Stimulated activated memory B cell treated with anti-CD40 and anti-IgM and Interleukin-4, amounts not matched to agents 10 μg/mL and 1 μg/mL and 100 μg/mL, for 72 hours (primary cell): ENCODE measurements at regions not wholly inside any gene's neighbourhood (a gene's known extent, or its start where the extent isn't known, plus 50 kb on each side); places are given as distances from the start of the nearest gene placed in this dataset.
A peak's percentile ranks its signal among the peaks of the same experiment; 100 is the strongest.
"Not testable (repeated sequence)": the region's sequence is repeated elsewhere in the genome, so short reads cannot be mapped to it uniquely, and the experiment has no call there.

Experiments
- ATAC-seq: fragments of 150-1000 bp; cut with Tn5 transposase; 2 replicates; pipeline ENCODE4 v1.10.0; 2021
- H3K27ac Mint-ChIP-seq: one replicate; pipeline ENCODE4 v1.8.0; 2022; ENCODE audit warnings: mild to moderate bottlenecking, mixed read lengths
- H3K27me3 Mint-ChIP-seq: one replicate; pipeline ENCODE4 v1.8.0; 2022; ENCODE audit warnings: mixed read lengths
- H3K36me3 Mint-ChIP-seq: one replicate; pipeline ENCODE4 v1.8.0; 2022; ENCODE audit warnings: mixed read lengths
- H3K4me1 Mint-ChIP-seq: one replicate; pipeline ENCODE4 v1.8.0; 2022; ENCODE audit warnings: mixed read lengths
- H3K4me3 Mint-ChIP-seq: one replicate; pipeline ENCODE4 v1.8.0; 2022; ENCODE audit warnings: mild to moderate bottlenecking, moderate library complexity, mixed read lengths
- H3K9me3 Mint-ChIP-seq: one replicate; pipeline ENCODE4 v1.8.0; 2022; ENCODE audit warnings: mixed read lengths

DNA sequence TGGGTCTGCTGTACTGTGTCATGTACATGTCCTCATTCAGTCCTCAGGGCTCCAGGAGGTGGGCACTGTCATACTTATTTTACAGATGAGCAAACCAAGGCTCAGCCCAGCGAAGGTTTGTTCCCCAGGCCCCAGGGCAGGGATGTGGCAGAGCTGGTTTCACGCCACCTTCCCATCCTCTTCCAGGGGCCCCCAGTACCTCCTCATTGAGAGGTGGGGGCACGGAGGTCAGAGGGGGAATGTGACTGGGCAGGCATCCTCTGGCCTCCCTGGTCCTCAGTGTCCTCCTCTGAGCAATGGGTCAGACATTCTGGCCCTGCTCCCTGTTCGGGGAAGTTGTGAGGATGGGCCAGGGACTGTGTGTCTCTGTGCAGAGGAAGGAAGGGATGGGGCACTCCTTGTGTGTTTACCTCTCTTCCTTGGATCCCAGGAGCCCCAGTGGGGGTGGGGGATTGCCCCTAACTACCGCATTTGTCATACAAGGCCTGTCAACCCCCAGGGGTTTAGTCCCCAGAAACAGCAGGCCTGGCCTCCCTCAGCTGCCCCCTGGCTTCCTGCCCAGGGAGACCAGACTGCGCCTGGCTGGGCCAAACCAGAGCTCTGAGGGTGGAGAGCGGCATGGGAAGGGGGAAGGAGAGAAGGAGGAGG, 65.9 kb upstream of the LCTL start:
- Mint-ChIP-seq H3K36me3 (no peaks in the 10 kb centered on the region), H3K27ac (no peak overlapping the region), H3K27me3 (no peaks in the 10 kb centered on the region), H3K9me3 (no peaks in the 10 kb centered on the region), H3K4me3 (no peak overlapping the region), H3K4me1 (no peaks in the 10 kb centered on the region)
- ATAC-seq = no peak

DNA sequence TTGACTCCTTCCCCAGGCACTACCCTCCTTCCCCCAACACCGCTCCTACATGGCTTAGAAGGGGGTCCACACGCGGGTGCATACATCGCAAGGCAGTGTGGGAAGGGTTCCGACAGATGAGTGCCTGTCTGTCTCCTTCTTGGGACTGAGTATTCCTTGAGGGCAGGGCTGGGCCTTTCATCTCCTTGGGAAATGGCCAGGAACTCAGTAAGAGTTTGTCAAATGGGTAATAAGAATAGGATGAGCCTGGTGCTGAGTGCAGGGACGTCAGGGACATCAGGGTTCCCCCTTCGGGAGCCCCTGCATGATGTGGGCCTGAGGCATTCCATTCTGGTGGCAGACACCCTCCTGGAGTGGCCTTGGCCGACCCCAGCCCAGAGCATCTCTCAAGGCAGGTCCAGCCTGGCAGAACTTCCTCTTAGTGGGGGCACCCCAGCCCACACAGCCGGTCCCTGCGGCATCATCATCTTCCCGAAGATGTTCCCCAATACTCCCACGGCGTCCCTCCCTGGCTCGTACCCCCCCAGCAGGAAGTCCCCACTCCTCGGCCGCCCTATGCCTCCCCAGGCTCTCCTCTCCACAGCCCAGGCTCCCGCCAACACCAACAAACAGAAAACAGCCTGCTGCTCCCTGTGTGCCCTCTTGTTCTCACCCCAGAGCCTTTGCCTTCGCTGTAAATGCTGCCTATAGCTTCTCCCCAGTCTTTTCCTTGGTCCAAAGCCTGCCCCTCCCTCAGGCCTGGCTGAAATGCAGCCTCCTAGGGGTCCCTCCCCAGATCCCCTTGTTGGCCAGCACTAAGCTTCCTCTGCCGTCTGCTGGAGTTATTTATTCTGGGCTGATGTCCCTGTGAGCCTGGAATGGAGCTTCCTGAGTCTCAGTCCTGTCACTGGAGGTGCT, 67.5 kb upstream of the LCTL start:
- Mint-ChIP-seq H3K27ac (no peak overlapping the region), H3K4me3 (no peak overlapping the region), H3K4me1 (no peaks in the 10 kb centered on the region), H3K36me3 (no peaks in the 10 kb centered on the region), H3K9me3 (no peaks in the 10 kb centered on the region), H3K27me3 (no peaks in the 10 kb centered on the region)
- peak; percentile 17 for ATAC-seq

DNA sequence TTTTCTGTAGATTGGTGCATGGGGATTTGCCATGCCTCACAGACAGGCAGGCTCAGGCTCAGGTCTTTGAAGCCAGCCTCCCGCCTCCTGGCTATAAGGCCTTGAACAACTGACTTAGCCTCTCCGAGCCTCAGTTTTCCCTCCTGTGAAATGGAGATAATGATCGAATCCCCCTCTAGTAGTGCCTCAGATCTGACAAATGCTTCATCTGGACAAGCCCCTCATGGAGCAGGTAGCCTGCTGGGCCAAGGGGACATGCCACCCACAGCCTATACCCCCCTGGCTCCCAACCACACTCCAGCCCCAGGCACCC, 68.1 kb upstream of the LCTL start:
- H3K9me3 Mint-ChIP-seq = no peaks in the 10 kb centered on the region
- H3K27ac Mint-ChIP-seq = no peak overlapping the region
- H3K4me3 Mint-ChIP-seq = no peak overlapping the region
- ATAC-seq = no peak
- H3K36me3 Mint-ChIP-seq = no peaks in the 10 kb centered on the region
- no peaks in the 10 kb centered on the region for H3K4me1 Mint-ChIP-seq
- no peaks in the 10 kb centered on the region for H3K27me3 Mint-ChIP-seq

DNA sequence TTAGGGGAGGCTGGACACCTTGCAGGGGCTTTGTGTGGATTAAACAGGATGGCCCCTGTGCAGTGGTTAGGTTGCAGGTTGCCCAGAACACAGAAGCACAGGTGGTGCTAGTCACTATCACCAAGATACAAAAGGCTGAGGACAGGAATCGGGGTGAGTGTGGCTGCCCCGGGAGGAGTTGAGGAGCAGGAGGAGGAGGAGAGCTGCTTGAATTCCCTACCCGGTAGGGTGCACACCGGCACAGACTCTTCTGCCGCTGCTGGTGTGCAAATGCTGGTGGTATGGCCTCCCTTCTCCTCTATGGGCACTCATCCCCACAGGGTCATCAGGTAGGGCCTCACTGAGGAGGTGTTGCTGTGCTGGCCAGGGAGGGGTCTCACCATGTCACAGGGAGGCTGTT, 67.5 kb upstream of the SMAD6 start:
- no peaks in the 10 kb centered on the region for H3K27me3 Mint-ChIP-seq
- no peak for ATAC-seq
- no peak overlapping the region for H3K4me3 Mint-ChIP-seq
- H3K36me3 Mint-ChIP-seq = no peaks in the 10 kb centered on the region
- H3K27ac Mint-ChIP-seq = no peak overlapping the region
- H3K4me1 Mint-ChIP-seq = no peaks in the 10 kb centered on the region
- no peaks in the 10 kb centered on the region for H3K9me3 Mint-ChIP-seq

DNA sequence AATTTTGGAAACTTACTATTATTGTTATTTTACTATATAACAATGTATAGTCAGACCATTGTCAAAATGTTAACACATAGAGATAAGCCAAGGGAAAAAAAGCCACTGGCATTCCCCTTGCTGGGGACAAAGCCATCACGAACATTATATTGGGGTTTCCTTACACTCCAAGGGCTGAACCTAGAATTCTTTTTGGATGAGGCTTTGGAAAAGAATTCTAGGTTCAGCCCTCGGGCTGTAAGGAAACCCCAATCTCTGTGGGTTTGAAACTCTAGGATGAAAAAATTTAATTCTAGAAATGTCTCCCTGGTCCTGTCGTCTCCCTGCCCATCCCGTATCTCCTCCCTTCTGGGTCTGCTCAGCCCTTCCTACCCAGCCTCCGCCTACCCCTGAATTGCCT, 67.0 kb upstream of the SMAD6 start:
- H3K4me1 Mint-ChIP-seq = no peaks in the 10 kb centered on the region
- ATAC-seq = no peak
- no peak overlapping the region for H3K27ac Mint-ChIP-seq
- no peaks in the 10 kb centered on the region for H3K27me3 Mint-ChIP-seq
- no peaks in the 10 kb centered on the region for H3K36me3 Mint-ChIP-seq
- no peaks in the 10 kb centered on the region for H3K9me3 Mint-ChIP-seq
- no peak overlapping the region for H3K4me3 Mint-ChIP-seq

DNA sequence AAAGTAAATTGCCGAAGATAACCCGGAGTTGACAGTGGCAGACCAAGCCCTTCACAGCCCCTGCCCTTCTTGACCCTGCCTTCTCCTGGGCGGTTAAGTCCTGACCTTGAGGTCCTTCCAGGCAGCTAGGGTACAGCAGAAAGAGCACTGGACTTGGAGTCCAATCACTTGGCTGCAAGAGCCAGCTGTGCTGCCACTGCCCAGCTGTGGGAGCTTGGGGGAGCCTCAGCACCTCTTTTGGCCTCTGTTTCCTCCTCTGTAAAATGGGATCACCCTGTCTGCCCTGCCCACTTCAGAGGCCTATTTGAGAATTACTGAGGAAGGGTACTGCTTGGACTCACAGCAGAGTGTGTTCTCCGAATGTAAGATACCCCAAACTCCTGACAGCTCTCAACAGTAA, 66.2 kb upstream of the SMAD6 start:
- Mint-ChIP-seq H3K27ac (no peak overlapping the region), H3K27me3 (no peaks in the 10 kb centered on the region), H3K9me3 (no peaks in the 10 kb centered on the region), H3K36me3 (no peaks in the 10 kb centered on the region), H3K4me3 (no peak overlapping the region), H3K4me1 (no peaks in the 10 kb centered on the region)
- no peak for ATAC-seq

DNA sequence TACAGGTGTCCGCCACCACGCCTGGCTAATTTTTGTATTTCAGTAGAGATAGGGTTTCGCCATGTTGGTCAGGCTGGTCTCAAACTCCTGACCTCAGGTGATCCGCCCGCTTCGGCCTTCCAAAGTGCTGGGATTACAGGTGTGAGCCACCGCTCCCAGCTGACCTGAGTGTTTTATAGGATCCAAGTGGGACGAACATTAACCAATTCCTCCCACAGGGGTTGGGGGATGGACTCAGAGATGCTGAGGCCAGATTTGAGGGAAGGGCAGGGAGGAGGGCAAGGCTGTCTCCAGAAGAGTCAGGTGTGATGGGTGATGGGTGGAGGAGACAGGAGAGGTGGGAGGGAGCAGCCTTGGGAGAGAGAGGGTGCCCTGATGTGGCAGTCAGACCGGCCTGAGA, 65.0 kb upstream of the SMAD6 start:
- H3K27ac Mint-ChIP-seq, H3K4me1 Mint-ChIP-seq, H3K27me3 Mint-ChIP-seq, H3K4me3 Mint-ChIP-seq, H3K36me3 Mint-ChIP-seq, H3K9me3 Mint-ChIP-seq, ATAC-seq: not testable (repeated sequence)

DNA sequence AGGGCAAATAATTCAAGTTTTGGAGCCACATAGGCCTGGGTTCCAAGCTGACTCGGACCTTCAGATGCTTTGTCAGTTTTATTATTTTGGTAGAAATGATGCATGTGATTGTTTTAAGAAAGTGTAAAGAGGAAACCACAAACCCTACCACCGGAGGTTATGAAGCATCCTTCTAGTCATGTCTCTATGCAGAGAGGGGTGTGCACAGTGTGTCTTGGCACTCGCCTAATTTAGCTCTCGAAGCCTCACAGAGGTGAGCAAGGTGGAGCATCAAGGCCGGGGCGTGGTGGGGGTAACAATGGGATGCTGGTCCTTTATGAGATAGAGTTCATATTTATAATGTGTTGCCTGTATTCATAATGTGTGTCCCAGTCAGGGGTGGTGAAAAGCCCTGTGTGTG, 63.7 kb upstream of the SMAD6 start:
- Mint-ChIP-seq H3K4me3 (no peak overlapping the region), H3K9me3 (no peaks in the 10 kb centered on the region), H3K36me3 (no peaks in the 10 kb centered on the region), H3K27me3 (no peaks in the 10 kb centered on the region), H3K4me1 (no peaks in the 10 kb centered on the region), H3K27ac (no peak overlapping the region)
- ATAC-seq = no peak

DNA sequence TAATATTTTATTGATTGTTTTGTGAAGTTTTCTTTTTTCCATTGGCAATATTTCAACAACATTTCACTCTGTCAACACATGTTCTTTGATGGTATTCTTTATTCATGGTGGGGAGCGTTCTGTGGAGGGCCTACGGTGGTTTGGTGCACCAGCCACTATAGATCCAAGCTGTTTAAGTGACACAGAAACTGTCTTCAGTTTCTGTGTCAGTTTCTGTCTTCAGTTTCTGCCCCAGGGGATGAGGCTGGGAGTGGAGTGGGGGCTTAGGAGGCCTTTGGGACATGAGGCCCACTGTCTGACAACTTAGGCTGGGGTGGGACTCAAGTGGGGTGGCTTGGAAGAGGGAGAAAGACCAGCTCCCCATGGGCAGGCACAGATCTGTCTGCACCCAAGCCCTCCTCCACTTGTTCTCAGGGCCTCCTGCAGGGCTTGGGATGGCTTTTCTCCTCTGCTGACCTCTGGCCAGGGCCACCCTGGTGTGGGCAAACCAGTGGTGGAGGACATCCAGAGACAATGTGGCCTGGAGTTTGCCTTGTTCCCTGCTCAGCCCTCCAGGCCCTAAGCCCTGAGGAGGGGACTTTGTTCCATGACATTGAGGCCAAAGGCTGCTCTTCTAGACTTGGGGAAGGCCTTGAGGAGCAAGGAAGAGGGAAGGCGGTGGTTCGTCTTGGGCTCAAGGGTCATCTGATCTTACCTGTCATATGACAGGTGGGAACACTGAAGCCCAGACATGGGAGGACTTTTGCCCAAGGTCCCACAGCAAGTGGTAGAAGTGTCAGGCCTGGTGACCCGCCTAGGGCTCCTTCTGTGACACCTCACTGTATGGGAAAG, 60.3 kb upstream of the SMAD6 start:
- H3K4me3 Mint-ChIP-seq = no peak overlapping the region
- H3K27me3 Mint-ChIP-seq = no peaks in the 10 kb centered on the region
- no peaks in the 10 kb centered on the region for H3K4me1 Mint-ChIP-seq
- ATAC-seq = no peak
- no peaks in the 10 kb centered on the region for H3K9me3 Mint-ChIP-seq
- no peak overlapping the region for H3K27ac Mint-ChIP-seq
- H3K36me3 Mint-ChIP-seq = no peaks in the 10 kb centered on the region

DNA sequence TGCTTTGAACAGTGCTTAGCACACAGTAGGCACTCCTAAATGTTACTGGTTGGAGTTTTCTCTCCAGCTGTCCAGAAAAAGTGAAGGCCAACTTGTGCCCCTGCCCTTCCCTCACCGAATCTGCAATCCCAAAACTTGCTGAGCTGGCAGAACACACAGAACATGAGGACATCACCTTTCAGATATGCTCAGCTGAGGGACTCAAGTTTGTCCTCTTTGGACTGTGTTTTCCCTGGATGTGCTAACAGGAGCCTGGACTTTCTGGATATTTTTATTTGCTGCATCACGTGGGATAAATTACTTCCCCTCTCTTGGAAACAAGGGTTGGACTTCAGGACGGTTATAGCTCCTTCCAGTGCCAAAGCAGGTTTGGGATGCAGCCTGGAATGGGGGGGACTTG, 59.5 kb upstream of the SMAD6 start:
- H3K27me3 Mint-ChIP-seq = peaks cover under 1% of the 10 kb centered on the region
- H3K4me1 Mint-ChIP-seq = no peaks in the 10 kb centered on the region
- H3K4me3 Mint-ChIP-seq = no peak overlapping the region
- no peak for ATAC-seq
- H3K9me3 Mint-ChIP-seq = no peaks in the 10 kb centered on the region
- no peaks in the 10 kb centered on the region for H3K36me3 Mint-ChIP-seq
- no peak overlapping the region for H3K27ac Mint-ChIP-seq

DNA sequence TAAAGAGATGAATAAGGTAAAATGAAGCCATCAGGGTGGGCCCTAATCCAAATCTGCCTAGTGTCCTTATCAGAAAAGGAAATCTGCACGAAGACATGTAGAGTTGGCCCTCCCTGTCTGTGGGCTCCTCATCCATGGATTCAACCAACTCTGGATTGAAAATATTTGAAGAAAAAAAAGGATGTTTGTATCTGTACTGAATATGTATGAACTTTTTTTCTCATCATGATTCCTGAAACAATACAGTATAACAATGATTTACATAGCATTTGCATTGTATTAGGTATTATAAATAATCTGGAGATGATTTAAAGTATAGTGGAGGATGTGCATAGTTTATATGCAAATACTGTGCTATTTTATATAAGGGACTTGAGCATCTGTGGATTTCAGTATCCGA, 59.0 kb upstream of the SMAD6 start:
- Mint-ChIP-seq H3K27me3 (peaks cover 6% of the 10 kb centered on the region), H3K9me3 (no peaks in the 10 kb centered on the region), H3K27ac (no peak overlapping the region), H3K4me1 (no peaks in the 10 kb centered on the region), H3K4me3 (no peak overlapping the region), H3K36me3 (no peaks in the 10 kb centered on the region)
- ATAC-seq = no peak

DNA sequence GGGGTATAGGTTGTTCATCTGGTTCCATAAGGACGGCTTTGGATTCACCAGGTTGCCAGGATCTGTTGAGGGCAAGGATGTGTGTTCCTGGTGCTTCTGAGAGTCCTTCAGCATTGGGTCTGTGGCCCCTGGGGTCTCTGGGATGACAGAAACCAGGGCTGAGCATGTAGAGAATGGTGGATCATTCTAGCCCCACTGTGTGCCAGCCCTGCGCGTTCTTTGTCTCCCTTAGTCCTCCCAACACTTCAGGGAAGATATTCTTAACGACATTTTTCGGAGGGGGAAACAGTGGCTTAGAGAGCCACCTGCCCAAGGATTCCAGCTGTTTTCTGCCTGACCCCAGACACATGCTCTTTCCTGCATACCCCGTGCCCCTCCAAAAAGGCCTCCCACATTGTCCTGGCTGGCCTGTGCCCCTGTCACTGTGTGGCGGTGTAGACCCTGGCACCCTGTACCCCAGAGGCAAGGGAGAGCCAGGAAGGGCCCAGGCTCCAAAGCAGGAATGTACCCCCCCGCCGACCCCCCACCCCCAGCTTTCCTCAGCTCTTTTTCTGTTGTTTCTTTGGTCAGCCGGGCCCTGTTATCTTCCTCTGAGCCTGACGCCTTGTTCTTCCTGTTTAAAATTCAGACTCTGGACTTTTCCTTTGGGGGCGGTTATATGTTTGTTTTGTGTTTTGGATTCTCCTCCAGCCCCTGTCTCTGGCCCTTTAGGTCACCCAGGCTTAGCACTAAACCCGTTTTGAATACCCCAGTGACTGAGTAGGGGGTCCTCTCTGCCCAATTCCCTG, 57.8 kb upstream of the SMAD6 start:
- Mint-ChIP-seq H3K4me3 (no peak overlapping the region), H3K36me3 (no peaks in the 10 kb centered on the region), H3K9me3 (no peaks in the 10 kb centered on the region), H3K27ac (no peak overlapping the region), H3K4me1 (no peaks in the 10 kb centered on the region), H3K27me3 (peaks cover 15% of the 10 kb centered on the region)
- ATAC-seq = no peak

DNA sequence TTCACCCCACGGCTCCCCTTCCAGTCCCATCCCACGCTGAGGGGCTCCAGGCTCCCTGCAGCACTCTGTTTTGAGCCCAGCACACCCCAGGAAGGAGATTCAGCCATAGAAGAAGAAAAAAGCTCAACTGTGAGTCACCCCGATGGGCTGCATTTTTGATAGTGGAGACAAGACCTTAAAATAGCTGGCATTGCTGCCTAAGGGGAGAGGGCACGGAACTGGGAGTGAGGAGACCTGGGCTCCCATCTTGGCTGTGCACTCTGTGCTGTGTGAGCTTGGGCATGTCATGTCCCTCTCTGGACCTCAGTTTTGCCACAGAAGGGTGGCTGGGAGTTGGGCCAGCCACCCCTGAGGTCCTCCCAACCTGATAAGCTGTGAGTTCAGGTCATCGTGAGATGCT, 57.2 kb upstream of the SMAD6 start:
- no peak for ATAC-seq
- no peaks in the 10 kb centered on the region for H3K36me3 Mint-ChIP-seq

DNA sequence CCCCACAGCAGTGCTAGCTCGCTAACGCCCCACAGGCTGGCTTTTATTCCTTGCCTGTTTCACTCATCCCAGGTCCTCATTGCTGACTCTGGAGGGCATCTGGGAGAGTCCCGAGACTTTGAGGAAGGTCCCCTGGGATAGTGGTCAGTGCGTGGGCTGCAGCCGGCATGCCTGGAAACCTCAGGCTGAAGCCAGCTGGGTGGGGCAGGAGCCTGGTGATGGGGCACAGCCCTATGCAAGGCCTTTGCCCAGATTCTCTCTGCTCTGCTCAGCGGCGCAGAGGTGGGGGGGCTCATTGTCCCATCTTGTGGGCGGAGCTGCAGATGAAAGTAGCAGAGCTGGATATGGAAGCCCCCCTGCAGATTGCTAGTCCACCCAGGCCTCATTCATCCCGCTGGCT, 55.7 kb upstream of the SMAD6 start:
- Mint-ChIP-seq H3K27ac (no peak overlapping the region), H3K27me3 (peaks cover 15% of the 10 kb centered on the region), H3K9me3 (no peaks in the 10 kb centered on the region), H3K36me3 (no peaks in the 10 kb centered on the region), H3K4me3 (no peak overlapping the region), H3K4me1 (no peaks in the 10 kb centered on the region)
- ATAC-seq = no peak

More for the DNA sequence above, 57.2 kb upstream of the SMAD6 start:
- Mint-ChIP-seq H3K27me3 (peaks cover 15% of the 10 kb centered on the region), H3K4me1 (no peaks in the 10 kb centered on the region), H3K9me3 (no peaks in the 10 kb centered on the region), H3K4me3 (no peak overlapping the region), H3K27ac (no peak overlapping the region)

DNA sequence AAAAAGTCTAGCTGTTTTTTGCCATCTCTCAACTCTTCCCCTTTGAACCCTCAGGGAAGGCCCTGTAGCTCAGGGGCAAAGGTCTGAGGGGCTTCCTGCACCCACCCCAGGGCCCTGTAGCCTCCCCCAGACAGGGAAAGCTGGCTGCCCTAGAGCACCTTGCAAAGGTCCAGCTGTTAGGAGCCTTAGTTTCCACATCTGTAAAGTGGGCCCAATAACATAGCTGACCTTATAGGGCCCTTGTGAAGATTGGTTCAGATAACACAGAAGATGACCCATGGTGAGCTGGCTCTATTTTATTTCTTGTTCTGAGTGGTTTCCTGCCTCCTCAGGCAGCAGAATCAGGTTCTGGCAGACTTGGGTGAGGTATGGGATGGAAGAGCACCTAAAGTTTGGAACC, 55.2 kb upstream of the SMAD6 start:
- H3K4me1 Mint-ChIP-seq = no peaks in the 10 kb centered on the region
- no peak overlapping the region for H3K27ac Mint-ChIP-seq
- H3K36me3 Mint-ChIP-seq = no peaks in the 10 kb centered on the region
- no peak for ATAC-seq
- peaks cover 15% of the 10 kb centered on the region for H3K27me3 Mint-ChIP-seq
- no peaks in the 10 kb centered on the region for H3K9me3 Mint-ChIP-seq
- H3K4me3 Mint-ChIP-seq = no peak overlapping the region
